ENCODE measurements at regions not wholly inside any gene's neighbourhood (a gene's known extent, or its start where the extent isn't known, plus 50 kb on each side); places are given as distances from the start of the nearest gene placed in this dataset.

DNA sequence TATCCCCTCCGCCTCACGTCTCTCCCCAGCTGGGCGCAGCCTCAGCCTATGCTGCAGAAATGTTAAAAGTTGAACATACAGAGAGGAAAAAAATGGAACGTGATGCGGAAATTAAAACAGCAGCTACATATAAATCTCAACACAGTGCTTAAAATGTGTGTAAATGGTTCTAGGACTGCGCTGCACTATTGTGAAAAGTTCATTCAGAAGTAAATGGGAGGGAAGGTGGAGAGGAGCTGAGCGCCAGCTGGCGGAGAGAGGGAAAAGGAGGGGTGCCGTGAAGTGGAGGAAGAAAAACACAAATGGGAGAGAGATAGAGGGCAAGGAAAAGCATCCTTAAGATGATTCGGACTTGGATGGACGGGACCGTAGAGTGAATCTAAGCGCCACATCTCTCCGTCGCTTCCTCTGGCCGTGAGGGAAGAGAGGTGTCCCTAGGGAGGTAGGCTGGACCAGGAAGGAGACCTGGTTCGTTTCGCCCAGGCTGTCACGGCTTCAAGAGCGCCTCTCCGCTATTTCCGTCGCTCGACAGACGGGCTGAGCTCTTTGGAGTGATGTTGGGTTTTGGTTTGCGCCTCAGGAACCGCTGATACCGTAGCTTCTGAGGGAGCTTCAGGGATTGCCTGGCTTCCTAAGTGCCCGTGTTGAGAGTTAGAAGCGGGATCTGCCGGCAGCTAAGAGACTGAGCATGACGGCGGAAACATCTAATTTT lies 113.7 kb downstream of the TRIM27 start:
- TF ChIP-seq, protein P1, sequence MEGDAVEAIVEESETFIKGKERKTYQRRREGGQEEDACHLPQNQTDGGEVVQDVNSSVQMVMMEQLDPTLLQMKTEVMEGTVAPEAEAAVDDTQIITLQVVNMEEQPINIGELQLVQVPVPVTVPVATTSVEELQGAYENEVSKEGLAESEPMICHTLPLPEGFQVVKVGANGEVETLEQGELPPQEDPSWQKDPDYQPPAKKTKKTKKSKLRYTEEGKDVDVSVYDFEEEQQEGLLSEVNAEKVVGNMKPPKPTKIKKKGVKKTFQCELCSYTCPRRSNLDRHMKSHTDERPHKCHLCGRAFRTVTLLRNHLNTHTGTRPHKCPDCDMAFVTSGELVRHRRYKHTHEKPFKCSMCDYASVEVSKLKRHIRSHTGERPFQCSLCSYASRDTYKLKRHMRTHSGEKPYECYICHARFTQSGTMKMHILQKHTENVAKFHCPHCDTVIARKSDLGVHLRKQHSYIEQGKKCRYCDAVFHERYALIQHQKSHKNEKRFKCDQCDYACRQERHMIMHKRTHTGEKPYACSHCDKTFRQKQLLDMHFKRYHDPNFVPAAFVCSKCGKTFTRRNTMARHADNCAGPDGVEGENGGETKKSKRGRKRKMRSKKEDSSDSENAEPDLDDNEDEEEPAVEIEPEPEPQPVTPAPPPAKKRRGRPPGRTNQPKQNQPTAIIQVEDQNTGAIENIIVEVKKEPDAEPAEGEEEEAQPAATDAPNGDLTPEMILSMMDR (IDR thresholded peaks at IDR 0.05; ENCODE audit: extremely low read depth, missing control alignments): no peak
- DNase-seq (ENCODE audit: low spot score): no peak

DNA sequence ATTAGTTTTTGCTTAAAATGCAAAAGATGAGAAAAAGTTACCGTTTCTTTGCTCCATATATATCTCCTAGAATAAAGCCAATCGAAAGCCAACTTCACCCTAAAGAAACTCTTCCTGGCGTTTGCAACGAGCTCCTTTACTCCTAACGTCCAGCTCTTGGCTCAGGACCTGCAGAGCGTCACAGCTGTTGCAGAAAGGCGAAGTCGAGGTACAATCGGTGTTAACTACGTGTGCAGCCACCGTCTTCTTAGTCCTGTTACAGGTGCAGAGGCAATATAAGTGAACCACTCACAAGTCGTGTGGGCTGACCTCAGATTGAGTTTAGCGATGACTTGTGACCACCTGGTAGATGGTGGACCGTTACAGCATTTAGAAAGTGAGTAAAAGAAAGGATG lies 113.1 kb downstream of the TRIM27 start:
- TF ChIP-seq, protein P1 (IDR thresholded peaks at IDR 0.05; ENCODE audit: extremely low read depth, missing control alignments): no peak
- DNase-seq (ENCODE audit: low spot score): no peak

DNA sequence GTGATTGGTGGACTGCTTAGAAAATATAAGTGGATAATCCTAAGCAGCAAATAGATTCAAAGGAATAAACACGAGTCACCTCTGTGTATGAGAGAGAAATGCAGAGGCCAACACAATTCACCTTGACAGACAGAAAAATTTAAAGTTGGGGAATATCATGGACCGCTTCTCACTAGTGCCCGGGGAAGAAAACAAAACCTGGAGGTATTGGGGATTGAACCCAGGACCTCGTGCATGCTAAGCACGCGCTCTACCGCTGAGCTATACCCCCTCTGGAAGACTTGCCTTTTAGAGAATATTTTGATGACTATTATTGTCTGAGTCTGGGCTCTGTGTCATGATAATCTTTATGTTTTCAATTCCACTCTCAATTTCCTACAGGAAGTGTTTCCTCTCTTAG lies 111.9 kb downstream of the TRIM27 start:
- DNase-seq (ENCODE audit: low spot score): no peak
- TF ChIP-seq, protein P1 (IDR thresholded peaks at IDR 0.05; ENCODE audit: extremely low read depth, missing control alignments): no peak

DNA sequence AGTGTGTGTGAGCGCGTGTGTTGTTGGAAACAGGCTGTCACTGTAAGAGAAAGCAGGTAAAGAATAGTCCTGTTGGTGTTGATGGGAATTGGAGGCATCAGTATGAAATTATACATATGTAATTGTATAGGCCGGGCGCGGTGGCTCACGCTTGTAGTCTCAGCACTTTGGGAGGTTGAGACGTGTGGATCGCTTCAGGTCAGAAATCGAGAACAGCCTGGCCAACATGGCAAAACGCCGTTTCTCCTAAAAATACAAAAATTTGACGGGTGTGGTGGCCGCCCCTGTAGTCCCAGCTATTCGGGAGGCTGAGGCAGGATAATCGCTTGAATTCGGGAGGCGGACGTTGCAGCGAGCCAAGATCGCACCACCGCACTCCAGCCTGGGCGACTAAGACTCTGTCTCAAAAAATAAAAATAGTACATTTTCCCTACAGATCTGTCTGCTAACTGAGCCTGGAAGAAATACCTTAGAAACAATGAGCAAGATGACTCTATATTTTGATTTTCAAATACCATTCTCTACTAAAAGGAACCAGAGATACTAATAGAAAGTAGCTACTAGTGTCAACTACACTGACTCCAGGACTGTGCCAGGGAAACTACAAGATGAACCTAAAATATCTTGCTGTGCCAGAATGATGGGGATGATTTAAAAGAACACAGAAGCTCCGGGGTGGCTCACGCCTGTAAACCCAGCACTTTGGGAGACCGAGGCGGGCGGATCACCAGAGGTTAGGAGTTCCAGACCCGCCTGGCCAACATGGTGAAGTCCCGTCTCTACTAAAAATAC lies 110.8 kb downstream of the TRIM27 start:
- TF ChIP-seq, protein P1 (IDR thresholded peaks at IDR 0.05; ENCODE audit: extremely low read depth, missing control alignments): no peak
- DNase-seq (ENCODE audit: low spot score): no peak

DNA sequence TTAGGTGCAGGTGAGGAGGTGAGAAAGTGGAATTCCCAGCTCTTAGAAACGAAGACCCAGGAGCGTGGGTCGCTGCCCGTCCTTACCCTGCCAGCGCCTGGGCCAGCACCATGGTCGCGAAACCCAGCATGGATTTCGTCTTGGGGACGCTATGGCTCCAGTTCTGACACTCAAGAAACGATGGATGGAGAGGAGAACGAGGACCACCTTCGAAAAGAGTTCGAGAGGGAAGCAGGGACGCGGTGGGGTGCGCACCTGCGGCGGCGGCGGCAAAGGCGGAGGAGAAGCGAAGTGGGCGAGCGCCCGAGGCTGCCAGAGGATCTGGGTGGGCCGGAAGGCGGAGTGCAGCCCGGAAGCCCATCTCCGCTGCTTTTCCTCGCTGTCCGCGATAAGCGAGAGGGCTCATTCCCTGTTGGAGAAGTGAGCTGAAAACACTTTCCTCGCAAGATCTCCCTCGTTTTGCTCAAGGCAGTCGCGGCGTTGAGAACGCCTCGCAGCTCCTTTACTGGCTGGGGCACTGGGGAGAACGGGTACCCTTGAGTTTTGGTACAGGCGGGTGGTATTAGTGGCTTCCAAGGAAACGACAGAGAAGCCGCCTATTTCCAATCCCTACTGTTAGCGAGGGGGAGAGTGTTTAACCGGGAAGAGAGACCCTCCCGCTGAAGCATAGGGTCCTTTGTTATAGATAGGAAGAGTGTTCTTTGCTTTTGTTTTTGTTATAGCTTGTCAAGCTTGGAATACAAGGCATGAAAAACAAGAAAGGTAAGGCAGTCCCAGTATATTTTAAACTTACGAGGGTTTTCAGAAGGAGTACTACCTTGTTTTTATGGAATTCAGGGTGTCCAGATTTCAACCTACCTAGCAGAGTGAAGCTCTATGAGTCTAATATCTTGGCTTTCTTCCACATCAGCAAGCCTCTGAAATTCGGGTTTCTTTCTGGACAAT lies 109.5 kb downstream of the TRIM27 start:
- no peak for DNase-seq (ENCODE audit: low spot score)
- TF ChIP-seq, protein P1 (IDR thresholded peaks at IDR 0.05; ENCODE audit: extremely low read depth, missing control alignments): no peak

DNA sequence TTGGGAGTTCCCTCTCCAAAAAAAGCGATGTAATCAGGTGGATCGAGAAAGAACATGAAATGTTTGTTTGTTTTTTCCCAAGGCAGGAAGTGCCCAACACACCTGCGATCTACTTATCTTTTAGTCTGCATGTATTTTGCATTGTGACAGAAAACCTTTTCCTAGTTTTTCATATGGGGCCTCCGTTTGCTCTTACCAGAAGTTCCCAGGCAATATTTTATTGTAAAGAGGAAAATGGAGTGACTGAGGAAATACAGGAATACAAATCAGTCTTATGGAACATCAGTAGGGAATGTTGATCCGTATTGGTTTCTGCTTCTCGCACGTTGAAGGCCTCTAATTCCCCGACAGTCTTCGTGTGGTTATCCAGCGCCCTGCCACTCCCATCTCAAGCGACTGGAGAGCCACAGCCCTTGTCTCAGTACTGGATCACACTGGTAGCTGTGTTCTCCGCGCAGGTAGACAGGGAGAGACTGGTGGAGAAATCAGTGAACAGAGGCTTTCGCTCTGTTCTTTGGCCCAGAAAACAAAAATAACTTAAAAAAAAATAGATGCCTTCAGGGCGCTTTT lies 107.4 kb downstream of the TRIM27 start:
- TF ChIP-seq, protein P1 (IDR thresholded peaks at IDR 0.05; ENCODE audit: extremely low read depth, missing control alignments): no peak

More for the DNA sequence above, 107.4 kb downstream of the TRIM27 start:
- DNase-seq (ENCODE audit: low spot score): no peak
